Cardiac muscle cell (in vitro differentiated cells and primary cell): ENCODE measurements at regions not wholly inside any gene's neighbourhood (a gene's known extent, or its start where the extent isn't known, plus 50 kb on each side); places are given as distances from the start of the nearest gene placed in this dataset.

ENCODE experiments used
- DNase-seq, 2 donors: peaks; one replicate each; pipeline versions ENCODE4 v3.0.0 to v3.0.0-alpha.2; 2010 to 2017; ENCODE audit warnings: low read depth in 1 of 2, low spot score in 1 of 2
- H3K27ac ChIP-seq: fragments of 200-600 bp; sonication (generic); 2 replicates; pipeline ENCODE4 v1.5.1; 2016
- H3K27me3 ChIP-seq: fragments of 200-600 bp; sonication (generic); 2 replicates; pipeline ENCODE4 v1.6.0; 2016; ENCODE audit warnings: control low read depth
- H3K36me3 ChIP-seq: fragments of 200-600 bp; sonication (generic); 2 replicates; pipeline ENCODE4 v1.5.1; 2016; ENCODE audit warnings: control low read depth
- H3K4me1 ChIP-seq: fragments of 200-600 bp; sonication (generic); 2 replicates; pipeline ENCODE4 v1.8.1; 2017; ENCODE audit warnings: low read depth, mild to moderate bottlenecking, mixed run types
- H3K4me3 ChIP-seq: fragments of 200-600 bp; sonication (generic); 2 replicates; pipeline ENCODE4 v1.5.1; 2016; ENCODE audit warnings: mild to moderate bottlenecking
- H3K9me3 ChIP-seq: fragments of 200-600 bp; sonication (generic); 2 replicates; pipeline ENCODE4 v1.5.1; 2017; ENCODE audit warnings: low read depth, mild to moderate bottlenecking, control low read depth
- TF ChIP-seq, protein P1 (sequence below): IDR thresholded peaks from 2 replicates; pipeline ENCODE4 v1.5.1; 2012; ENCODE audit warnings: low read depth, mild to moderate bottlenecking, low read length

DNA sequence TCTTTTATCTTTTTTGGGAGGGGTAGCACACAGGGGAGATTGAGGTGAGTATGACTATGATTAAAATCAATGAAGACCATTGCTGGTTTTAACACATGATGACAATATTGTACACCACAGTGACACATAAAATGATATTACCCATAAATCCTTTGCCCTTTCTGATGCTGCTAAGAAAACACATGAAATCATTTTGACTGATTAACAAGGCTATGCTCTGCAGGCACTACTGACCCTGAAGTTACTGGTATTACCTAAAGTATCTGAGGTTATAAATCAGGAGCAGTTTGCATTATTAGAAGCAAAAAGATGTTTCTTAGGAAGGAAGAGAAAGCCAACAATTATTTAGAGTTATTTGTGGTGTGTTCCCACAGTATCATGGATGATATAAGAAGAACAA, 701.2 kb upstream of the PTBP2 start:
- Histone ChIP-seq H3K9me3 (no peaks in the 10 kb centered on the region), H3K4me3 (no peak overlapping the region), H3K4me1 (peaks cover 15% of the 10 kb centered on the region), H3K36me3 (no peaks in the 10 kb centered on the region), H3K27ac (no peak overlapping the region), H3K27me3 (no peaks in the 10 kb centered on the region)
- DNase-seq, result no peak
- TF ChIP-seq, protein P1, sequence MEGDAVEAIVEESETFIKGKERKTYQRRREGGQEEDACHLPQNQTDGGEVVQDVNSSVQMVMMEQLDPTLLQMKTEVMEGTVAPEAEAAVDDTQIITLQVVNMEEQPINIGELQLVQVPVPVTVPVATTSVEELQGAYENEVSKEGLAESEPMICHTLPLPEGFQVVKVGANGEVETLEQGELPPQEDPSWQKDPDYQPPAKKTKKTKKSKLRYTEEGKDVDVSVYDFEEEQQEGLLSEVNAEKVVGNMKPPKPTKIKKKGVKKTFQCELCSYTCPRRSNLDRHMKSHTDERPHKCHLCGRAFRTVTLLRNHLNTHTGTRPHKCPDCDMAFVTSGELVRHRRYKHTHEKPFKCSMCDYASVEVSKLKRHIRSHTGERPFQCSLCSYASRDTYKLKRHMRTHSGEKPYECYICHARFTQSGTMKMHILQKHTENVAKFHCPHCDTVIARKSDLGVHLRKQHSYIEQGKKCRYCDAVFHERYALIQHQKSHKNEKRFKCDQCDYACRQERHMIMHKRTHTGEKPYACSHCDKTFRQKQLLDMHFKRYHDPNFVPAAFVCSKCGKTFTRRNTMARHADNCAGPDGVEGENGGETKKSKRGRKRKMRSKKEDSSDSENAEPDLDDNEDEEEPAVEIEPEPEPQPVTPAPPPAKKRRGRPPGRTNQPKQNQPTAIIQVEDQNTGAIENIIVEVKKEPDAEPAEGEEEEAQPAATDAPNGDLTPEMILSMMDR, result no peak

DNA sequence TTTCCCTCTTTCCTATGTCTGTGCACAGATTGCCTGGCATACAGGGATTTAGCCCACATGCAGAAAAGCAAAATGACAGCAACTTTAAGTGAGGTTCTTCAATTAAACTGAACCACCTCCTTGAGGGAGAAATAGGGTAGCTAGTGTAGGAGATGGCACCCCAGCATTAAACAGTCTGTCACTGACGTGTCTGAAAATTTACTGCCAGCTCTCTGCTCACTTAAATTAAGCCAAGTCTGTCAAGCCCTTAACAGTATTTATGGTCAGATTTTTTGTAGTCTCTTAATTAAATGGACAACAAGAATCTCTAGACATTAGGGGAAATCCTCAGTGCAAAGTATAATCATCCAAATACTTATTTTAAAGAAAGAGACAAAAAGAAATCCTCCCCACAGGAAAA, 696.5 kb upstream of the PTBP2 start:
- Histone ChIP-seq H3K4me1 (peaks cover 15% of the 10 kb centered on the region), H3K4me3 (no peak overlapping the region), H3K27ac (no peak overlapping the region), H3K36me3 (no peaks in the 10 kb centered on the region), H3K9me3 (no peaks in the 10 kb centered on the region), H3K27me3 (no peaks in the 10 kb centered on the region)
- TF ChIP-seq, protein P1, result no peak
- DNase-seq, result no peak

DNA sequence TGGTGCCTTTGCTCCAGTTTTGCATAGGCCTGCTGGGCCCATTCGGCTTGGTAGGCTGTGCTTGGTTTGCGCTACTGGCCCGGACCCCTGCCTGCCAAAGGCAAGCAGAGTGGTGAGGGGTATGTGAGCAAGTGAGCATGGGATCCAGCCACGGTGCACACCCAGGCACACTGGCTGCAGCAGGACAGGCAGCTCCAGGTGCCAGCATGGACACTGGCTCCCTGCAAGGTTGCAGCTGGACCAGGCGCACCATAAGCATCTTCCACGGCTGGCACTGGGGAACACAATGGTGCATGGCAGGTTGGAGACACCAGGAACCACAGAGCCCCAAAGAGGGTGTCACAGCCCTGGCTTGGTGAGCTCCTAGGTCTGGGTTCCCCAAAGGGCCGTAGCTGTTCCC, 693.5 kb upstream of the PTBP2 start:
- TF ChIP-seq, protein P1, result no peak
- H3K4me1 ChIP-seq, result peaks cover 9% of the 10 kb centered on the region
- H3K4me3 ChIP-seq, result no peak overlapping the region
- no peaks in the 10 kb centered on the region for H3K9me3 ChIP-seq
- H3K27me3 ChIP-seq, result no peaks in the 10 kb centered on the region
- no peak overlapping the region for H3K27ac ChIP-seq
- H3K36me3 ChIP-seq, result no peaks in the 10 kb centered on the region
- no peak for DNase-seq

DNA sequence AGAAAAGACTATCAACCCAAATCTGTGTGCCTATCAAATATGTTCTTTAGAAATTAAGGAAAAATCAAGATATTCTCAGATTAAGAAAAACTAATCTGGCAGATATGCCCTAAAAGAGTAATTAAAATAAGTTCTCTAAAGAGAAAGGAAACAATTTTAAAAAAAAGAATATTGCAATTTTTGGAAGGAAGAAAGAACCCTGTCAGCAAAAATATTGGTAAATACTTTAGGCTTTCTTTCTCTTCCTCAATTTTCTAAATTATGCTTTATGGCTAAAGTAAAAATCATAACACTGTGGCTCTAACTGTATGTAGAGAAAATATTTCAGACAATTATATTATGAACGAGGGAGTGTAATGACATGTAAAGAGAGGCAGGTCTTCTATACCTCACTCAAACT, 691.3 kb upstream of the PTBP2 start:
- no peaks in the 10 kb centered on the region for H3K9me3 ChIP-seq
- TF ChIP-seq, protein P1, result no peak

DNA sequence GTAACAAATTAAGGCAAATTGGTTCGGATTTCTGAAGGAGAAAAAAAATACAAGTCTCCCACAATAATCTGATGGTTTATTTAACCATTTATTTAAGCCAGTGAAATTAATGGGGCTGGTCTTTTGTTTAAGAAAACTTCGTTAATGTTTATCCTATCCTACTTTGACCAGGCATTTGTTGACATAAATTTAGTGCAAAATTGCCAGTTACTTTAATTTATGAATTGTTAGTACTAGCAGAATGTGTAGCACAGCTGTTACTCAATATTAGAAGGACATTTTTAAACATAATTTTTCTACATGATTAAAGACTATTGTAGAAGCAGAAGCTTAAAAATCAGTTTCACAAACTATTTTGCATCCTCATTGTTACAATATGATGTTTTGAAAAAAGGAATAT, 687.6 kb upstream of the PTBP2 start:
- DNase-seq, result no peak
- Histone ChIP-seq H3K9me3 (no peaks in the 10 kb centered on the region), H3K27ac (no peak overlapping the region), H3K4me1 (peaks cover 19% of the 10 kb centered on the region), H3K36me3 (no peaks in the 10 kb centered on the region), H3K4me3 (no peak overlapping the region), H3K27me3 (no peaks in the 10 kb centered on the region)
- TF ChIP-seq, protein P1, result no peak

More for the DNA sequence above, 691.3 kb upstream of the PTBP2 start:
- Histone ChIP-seq H3K27ac (no peak overlapping the region), H3K27me3 (no peaks in the 10 kb centered on the region), H3K4me3 (no peak overlapping the region), H3K36me3 (no peaks in the 10 kb centered on the region), H3K4me1 (peaks cover 19% of the 10 kb centered on the region)
- DNase-seq, result no peak

DNA sequence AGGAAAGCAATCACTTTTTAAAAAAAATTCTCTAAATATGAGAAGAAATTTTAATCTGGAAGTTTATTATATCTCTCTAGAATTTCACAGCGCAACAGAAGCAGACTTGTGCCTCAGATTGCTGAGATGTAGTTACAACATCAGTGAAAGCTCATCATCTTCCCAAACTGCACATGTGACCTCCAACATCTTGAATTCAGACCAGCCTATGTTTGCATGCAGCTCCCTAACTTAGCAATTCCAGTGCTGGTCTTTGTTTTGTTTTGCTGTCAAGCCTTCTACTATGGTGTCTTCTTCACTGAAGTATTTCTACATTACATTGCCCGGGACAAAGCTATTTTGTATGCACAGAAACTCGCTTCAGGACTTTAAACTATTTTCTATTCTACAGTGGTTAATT, 684.8 kb upstream of the PTBP2 start:
- TF ChIP-seq, protein P1, result no peak
- no peaks in the 10 kb centered on the region for H3K9me3 ChIP-seq
- DNase-seq, result no peak
- peaks cover 19% of the 10 kb centered on the region for H3K4me1 ChIP-seq
- H3K4me3 ChIP-seq, result no peak overlapping the region
- H3K27me3 ChIP-seq, result no peaks in the 10 kb centered on the region
- no peak overlapping the region for H3K27ac ChIP-seq
- no peaks in the 10 kb centered on the region for H3K36me3 ChIP-seq
